HCT116 (cell line): ENCODE measurements at regions not wholly inside any gene's neighbourhood (a gene's known extent, or its start where the extent isn't known, plus 50 kb on each side); places are given as distances from the start of the nearest gene placed in this dataset.

Experiments
- ATAC-seq: fragments of 200-7000 bp; cut with Tn5 transposase; 2 replicates; pipeline ENCODE4 v1.9.1; 2020; ENCODE audit warnings: mild to moderate bottlenecking, moderate library complexity
- BruUV-seq: library from RNA; stranded (reverse); fragments of 400-500 nt; replicated peaks from 2 replicates; lab custom pipeline; 2021; lab: Mats Ljungman, UMichigan
- CTCF ChIA-PET: fragments of 300-600 bp; sonication (Branson Sonifier 250); formaldehyde crosslinking; loops from one replicate; lab custom pipeline; 2021; ENCODE audit warnings: antibody characterized with exemption; lab: Charles Lee
- POLR2A ChIA-PET: fragments of 300-600, 350-600 bp; sonication (Branson Sonifier 250); formaldehyde crosslinking; loops from one replicate; lab custom pipeline; 2021; ENCODE audit warnings: antibody characterized with exemption; lab: Charles Lee
- RAD21 ChIA-PET, 2 experiments: fragments of 300-600 bp; sonication (Branson Sonifier 250); formaldehyde crosslinking; loops; one replicate each; lab custom pipeline; 2023; ENCODE audit warnings: low total read pairs in 2 of 2; ENCODE audit not compliant: uncharacterized antibody in 2 of 2, unreplicated experiment in 2 of 2, low non-redundant PET in 1 of 2; lab: Charles Lee
- DNase-seq: peaks from one replicate; pipeline ENCODE4 v3.0.0-alpha.2; 2010; ENCODE audit warnings: low read depth, low spot score
- H2AFZ ChIP-seq: fragments of 200-600 bp; shearing (Covaris generic), sonication (generic); 2 replicates; pipeline ENCODE4 v1.6.1; 2017; ENCODE audit warnings: low read depth, mixed run types, mixed read lengths, antibody characterized with exemption, low read length; ENCODE audit not compliant: poor library complexity, severe bottlenecking
- H3K27ac ChIP-seq: 2 replicates; pipeline ENCODE4 v1.5.1; 2012; ENCODE audit warnings: low read depth, low read length
- H3K27me3 ChIP-seq: fragments of 200-600 bp; sonication (generic); 2 replicates; pipeline ENCODE4 v1.6.1; 2016; ENCODE audit warnings: mixed run types, low read length, mixed read lengths; ENCODE audit not compliant: insufficient read depth
- H3K36me3 ChIP-seq, 2 experiments: fragments of 200-500 bp in 1 of 2; fragments of 200-600 bp in 1 of 2; sonication (Bioruptor generic) in 1 of 2; sonication (generic) in 1 of 2; 2 replicates each; pipeline versions ENCODE4 v1.5.1 to v1.6.1; 2014 to 2016; ENCODE audit warnings: low read length in 2 of 2, inconsistent platforms in 1 of 2, mixed read lengths in 1 of 2, mixed run types in 1 of 2; ENCODE audit not compliant: insufficient read depth in 2 of 2, control insufficient read depth in 1 of 2
- H3K4me1 ChIP-seq, 2 experiments: fragments of 200-600 bp in 1 of 2; sonication (generic) in 1 of 2; 2 replicates each; pipeline versions ENCODE4 v1.5.1 to v1.6.1; 2012 to 2017; ENCODE audit warnings: low read length in 2 of 2, inconsistent platforms in 1 of 2, mild to moderate bottlenecking in 1 of 2, mixed read lengths in 1 of 2, mixed run types in 1 of 2, moderate library complexity in 1 of 2; ENCODE audit not compliant: insufficient read depth in 2 of 2, control insufficient read depth in 1 of 2
- H3K4me2 ChIP-seq: fragments of 200-600 bp; sonication (generic); 2 replicates; pipeline ENCODE4 v1.6.1; 2017; ENCODE audit warnings: mixed run types, low read length, mixed read lengths
- H3K4me3 ChIP-seq, 2 experiments: fragments of 200-600 bp in 1 of 2; sonication (generic) in 1 of 2; replicated peaks in 1 of 2; 2 replicates each; pipeline ENCODE4 v1.5.1; 2011 to 2016; ENCODE audit warnings: low read length in 2 of 2, control low read depth in 1 of 2, low read depth in 1 of 2, mild to moderate bottlenecking in 1 of 2, mixed read lengths in 1 of 2, mixed run types in 1 of 2
- H3K79me2 ChIP-seq: fragments of 200-600 bp; sonication (generic); 2 replicates; pipeline ENCODE4 v1.6.1; 2017; ENCODE audit warnings: mild to moderate bottlenecking, mixed run types, low read length, moderate library complexity, mixed read lengths; ENCODE audit not compliant: insufficient read depth
- H3K9ac ChIP-seq: fragments of 200-600 bp; sonication (generic); 2 replicates; pipeline ENCODE4 v1.6.1; 2016; ENCODE audit warnings: low read length, mixed read lengths
- H3K9me2 ChIP-seq: fragments of 200-600 bp; sonication (generic), shearing (Covaris generic); 2 replicates; pipeline ENCODE4 v1.6.1; 2017; ENCODE audit warnings: mixed run types, mild to moderate bottlenecking, moderate library complexity; ENCODE audit not compliant: insufficient read depth
- H3K9me3 ChIP-seq, 2 experiments: fragments of 200-500 bp in 1 of 2; fragments of 200-600 bp in 1 of 2; sonication (Bioruptor generic) in 1 of 2; sonication (generic) in 1 of 2; 2 replicates each; pipeline ENCODE4 v1.6.1; 2014 to 2017; ENCODE audit warnings: low read length in 2 of 2, mixed read lengths in 2 of 2, inconsistent platforms in 1 of 2, low read depth in 1 of 2, mild to moderate bottlenecking in 1 of 2, mixed run types in 1 of 2, moderate library complexity in 1 of 2; ENCODE audit not compliant: control insufficient read depth in 1 of 2, insufficient read depth in 1 of 2
- H4K20me1 ChIP-seq: fragments of 200-600 bp; sonication (generic), shearing (Covaris generic); 2 replicates; pipeline ENCODE4 v1.6.1; 2017; ENCODE audit warnings: mixed run types, mild to moderate bottlenecking, moderate library complexity; ENCODE audit not compliant: insufficient read depth
- EGR1 ChIP-seq: IDR thresholded peaks from 2 replicates; pipeline ENCODE4 v1.6.1; 2012; ENCODE audit warnings: low read depth
- MAX ChIP-seq: IDR thresholded peaks from 2 replicates; pipeline ENCODE4 v1.6.1; 2012
- intact Hi-C: fragments of 100-400 bp; cut with micrococcal nuclease; formaldehyde crosslinking; loops from 2 replicates; pipeline ENCODE4 v1.10.0; 2022

- RAD21 ChIA-PET = no interaction called here
- no peak for ATAC-seq
These were observed 101.2 kb downstream of the PLK2 start for GRCh38 chr5:58358501-58359178.

GRCh38 chr5:58357799-58358500, 101.9 kb downstream of the PLK2 start:
- ChIA-PET CTCF (no interaction called here), RAD21 (no interaction called here), POLR2A (no interaction called here)
- Histone ChIP-seq H3K36me3 (no peaks in the 10 kb centered on the region), H2AFZ (no peak overlapping the region), H3K79me2 (no peaks in the 10 kb centered on the region), H3K4me1 (no peaks in the 10 kb centered on the region), H3K4me2 (no peak overlapping the region), H3K9me3 (no peaks in the 10 kb centered on the region), H3K9ac (no peak overlapping the region), H3K27ac (no peak overlapping the region), H3K4me3 (no peak overlapping the region), H4K20me1 (no peaks in the 10 kb centered on the region), H3K27me3 (no peaks in the 10 kb centered on the region), H3K9me2 (no peaks in the 10 kb centered on the region)
- intact Hi-C loops = no loop called here
- BruUV-seq = no TSS peak
- no peak for DNase-seq
- no peak for ATAC-seq
- TF ChIP-seq EGR1 = no peak

More at GRCh38 chr5:58358501-58359178, 101.2 kb downstream of the PLK2 start:
- H4K20me1 ChIP-seq = no peaks in the 10 kb centered on the region
- CTCF ChIA-PET = no interaction called here
- BruUV-seq = no TSS peak
- H3K4me2 ChIP-seq = no peak overlapping the region
- TF ChIP-seq MAX = no peak
- intact Hi-C loops = no loop called here
- no peaks in the 10 kb centered on the region for H3K79me2 ChIP-seq
- H3K36me3 ChIP-seq = no peaks in the 10 kb centered on the region
- POLR2A ChIA-PET = no interaction called here
- H3K4me1 ChIP-seq = no peaks in the 10 kb centered on the region
- H2AFZ ChIP-seq = no peak overlapping the region
- H3K9me2 ChIP-seq = no peaks in the 10 kb centered on the region
- H3K4me3 ChIP-seq = no peak overlapping the region
- DNase-seq = no peak
- no peaks in the 10 kb centered on the region for H3K27me3 ChIP-seq
- H3K9ac ChIP-seq = no peak overlapping the region
- H3K9me3 ChIP-seq = no peaks in the 10 kb centered on the region
- no peak overlapping the region for H3K27ac ChIP-seq
